ENCODE measurements at regions not wholly inside any gene's neighbourhood (a gene's known extent, or its start where the extent isn't known, plus 50 kb on each side); places are given as distances from the start of the nearest gene placed in this dataset.

DNA sequence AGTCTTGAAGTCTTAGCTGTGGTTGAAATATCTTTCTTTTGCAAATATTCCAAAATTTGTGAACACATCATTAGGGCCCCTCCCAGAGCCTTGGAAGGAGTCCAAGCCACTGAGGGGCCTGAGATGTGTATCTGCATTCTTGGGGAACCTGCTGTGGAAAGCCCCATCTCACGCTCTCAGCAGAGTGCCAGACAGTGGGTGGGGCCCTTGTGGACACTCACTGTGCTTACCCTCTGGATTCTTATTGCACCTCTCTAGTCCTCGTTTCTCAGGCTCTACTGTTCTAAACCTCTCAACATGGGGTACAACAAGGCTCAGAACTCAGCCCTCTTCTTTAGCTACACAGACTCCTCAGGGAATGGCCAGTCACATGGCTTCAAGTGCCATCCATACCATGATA is 416.2 kb upstream of the CDH4 start:
- TF ChIP-seq POLR2A (IDR thresholded peaks at IDR 0.05), result no peak
- TF ChIP-seq, protein P1, sequence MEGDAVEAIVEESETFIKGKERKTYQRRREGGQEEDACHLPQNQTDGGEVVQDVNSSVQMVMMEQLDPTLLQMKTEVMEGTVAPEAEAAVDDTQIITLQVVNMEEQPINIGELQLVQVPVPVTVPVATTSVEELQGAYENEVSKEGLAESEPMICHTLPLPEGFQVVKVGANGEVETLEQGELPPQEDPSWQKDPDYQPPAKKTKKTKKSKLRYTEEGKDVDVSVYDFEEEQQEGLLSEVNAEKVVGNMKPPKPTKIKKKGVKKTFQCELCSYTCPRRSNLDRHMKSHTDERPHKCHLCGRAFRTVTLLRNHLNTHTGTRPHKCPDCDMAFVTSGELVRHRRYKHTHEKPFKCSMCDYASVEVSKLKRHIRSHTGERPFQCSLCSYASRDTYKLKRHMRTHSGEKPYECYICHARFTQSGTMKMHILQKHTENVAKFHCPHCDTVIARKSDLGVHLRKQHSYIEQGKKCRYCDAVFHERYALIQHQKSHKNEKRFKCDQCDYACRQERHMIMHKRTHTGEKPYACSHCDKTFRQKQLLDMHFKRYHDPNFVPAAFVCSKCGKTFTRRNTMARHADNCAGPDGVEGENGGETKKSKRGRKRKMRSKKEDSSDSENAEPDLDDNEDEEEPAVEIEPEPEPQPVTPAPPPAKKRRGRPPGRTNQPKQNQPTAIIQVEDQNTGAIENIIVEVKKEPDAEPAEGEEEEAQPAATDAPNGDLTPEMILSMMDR (IDR thresholded peaks at IDR 0.05), result no peak

All from lower leg skin (tissue), 3 donors.